Globus pallidus (tissue), 1 donor: ENCODE measurements at regions not wholly inside any gene's neighbourhood (a gene's known extent, or its start where the extent isn't known, plus 50 kb on each side); places are given as distances from the start of the nearest gene placed in this dataset.

ENCODE experiments used
- DNase-seq: peaks from one replicate; pipeline ENCODE4 v3.0.0-alpha.2; 2015; ENCODE audit warnings: low spot score

- no peak for DNase-seq
Measured at GRCh38 chr4:54359919-54360650, 131.0 kb downstream of the PDGFRA start.

- DNase-seq, result no peak
Measured at GRCh38 chr4:54363037-54363436, 133.9 kb downstream of the PDGFRA start.

- DNase-seq, result no peak
Measured at GRCh38 chr4:54365691-54366090, 136.6 kb downstream of the PDGFRA start.

GRCh38 chr4:54367059-54367458, 138.0 kb downstream of the PDGFRA start:
- DNase-seq, result no peak

- no peak for DNase-seq
Measured at GRCh38 chr4:54368281-54369265, 139.5 kb downstream of the PDGFRA start.

GRCh38 chr4:54371173-54371572, 142.1 kb downstream of the PDGFRA start:
- no peak for DNase-seq

GRCh38 chr4:54372951-54373350, 143.9 kb downstream of the PDGFRA start:
- no peak for DNase-seq

- DNase-seq, result no peak
Measured at GRCh38 chr4:54373718-54374210, 144.7 kb downstream of the PDGFRA start.

GRCh38 chr4:54378461-54378860, 149.4 kb downstream of the PDGFRA start:
- DNase-seq, result no peak

GRCh38 chr4:54384152-54384551, 155.1 kb downstream of the PDGFRA start:
- DNase-seq, result no peak

GRCh38 chr4:54384563-54384962, 155.5 kb downstream of the PDGFRA start:
- peak; percentile 61 for DNase-seq

- DNase-seq, result no peak
Measured at GRCh38 chr4:54386042-54386669, 157.1 kb downstream of the PDGFRA start.

- no peak for DNase-seq
Measured at GRCh38 chr4:54386693-54387092, 157.6 kb downstream of the PDGFRA start.

GRCh38 chr4:54390670-54391069, 161.6 kb downstream of the PDGFRA start:
- no peak for DNase-seq

- no peak for DNase-seq
Measured at GRCh38 chr4:54391104-54391503, 162.0 kb downstream of the PDGFRA start.

- no peak for DNase-seq
Measured at GRCh38 chr4:54392479-54392878, 163.4 kb downstream of the PDGFRA start.

GRCh38 chr4:54393243-54393642, 164.2 kb downstream of the PDGFRA start:
- DNase-seq, result no peak

- no peak for DNase-seq
Measured at GRCh38 chr4:54395013-54395527, 166.0 kb downstream of the PDGFRA start.

GRCh38 chr4:54400188-54400587, 171.1 kb downstream of the PDGFRA start:
- peak; percentile 37 for DNase-seq

- peak; percentile 60 for DNase-seq
Measured at GRCh38 chr4:54400802-54401201, 171.7 kb downstream of the PDGFRA start.

- DNase-seq, result peak; percentile 42
Measured at GRCh38 chr4:54402880-54403480, 173.9 kb downstream of the PDGFRA start.
